GM18858 (cell line): ENCODE measurements at regions not wholly inside any gene's neighbourhood (a gene's known extent, or its start where the extent isn't known, plus 50 kb on each side); places are given as distances from the start of the nearest gene placed in this dataset.
A peak's percentile ranks its signal among the peaks of the same experiment; 100 is the strongest.

ENCODE experiments used
- ATAC-seq: cut with Tn5 transposase; IDR thresholded peaks from one replicate; pipeline ENCODE4 v1.9.1; 2021; ENCODE audit not compliant: unreplicated experiment

DNA sequence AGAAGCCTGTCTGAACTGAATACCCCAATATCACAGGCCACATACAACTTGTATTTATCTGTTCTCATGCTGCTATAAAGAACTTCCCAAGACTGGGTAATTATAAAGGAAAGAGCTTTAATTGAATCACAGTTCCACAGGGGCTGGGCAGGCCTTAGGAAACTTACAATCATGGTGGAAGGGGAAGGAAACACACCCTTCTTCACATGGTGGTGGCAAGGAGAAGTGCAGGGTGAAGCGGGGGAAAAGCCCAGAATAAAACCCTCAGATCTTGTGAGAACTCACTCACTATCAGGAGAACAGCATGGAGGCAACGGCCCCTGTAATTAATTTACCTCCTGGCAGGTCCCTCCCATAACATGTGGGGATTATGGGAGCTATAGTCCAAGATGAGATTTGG is 50.3 kb upstream of the FNDC1 start:
- ATAC-seq = no peak

DNA sequence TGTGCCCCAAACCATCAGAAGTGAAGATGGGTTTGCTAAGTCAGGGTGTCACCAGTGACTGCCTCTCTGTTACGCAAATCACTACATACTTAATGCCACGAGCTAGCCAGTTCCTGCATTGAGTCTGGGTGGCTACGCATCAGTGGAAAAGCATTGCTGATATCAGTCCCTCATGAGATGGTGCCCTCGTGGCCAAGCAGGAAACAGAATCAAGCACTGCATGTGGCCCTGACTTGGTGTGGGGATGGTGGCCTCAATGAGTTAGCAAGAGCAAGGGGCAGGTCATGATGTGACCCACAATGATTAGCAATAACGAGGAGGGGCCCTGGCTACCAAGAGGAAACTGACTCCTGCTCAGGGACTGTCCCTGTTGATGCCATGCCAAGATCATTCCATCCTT is 51.6 kb upstream of the FNDC1 start:
- ATAC-seq = no peak

DNA sequence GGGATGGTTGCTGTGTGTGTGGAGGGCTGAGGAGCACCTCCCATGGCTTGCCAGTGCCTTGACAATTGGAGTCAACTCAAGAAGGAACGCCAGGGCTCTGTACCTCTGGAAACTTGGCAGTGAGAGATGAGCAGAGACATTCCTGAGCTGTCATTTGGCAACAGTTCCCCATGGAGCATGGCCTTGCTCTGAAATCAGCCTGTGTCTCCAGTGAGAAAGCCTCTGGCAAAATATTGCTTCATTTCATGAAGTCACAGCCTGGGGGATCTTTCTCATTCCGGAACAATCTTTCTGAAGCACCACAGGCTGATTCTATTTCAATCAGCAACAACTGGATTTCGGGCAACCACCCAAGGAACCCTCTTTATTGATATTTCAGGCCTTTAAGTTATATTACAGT is 52.2 kb upstream of the FNDC1 start:
- no peak for ATAC-seq

DNA sequence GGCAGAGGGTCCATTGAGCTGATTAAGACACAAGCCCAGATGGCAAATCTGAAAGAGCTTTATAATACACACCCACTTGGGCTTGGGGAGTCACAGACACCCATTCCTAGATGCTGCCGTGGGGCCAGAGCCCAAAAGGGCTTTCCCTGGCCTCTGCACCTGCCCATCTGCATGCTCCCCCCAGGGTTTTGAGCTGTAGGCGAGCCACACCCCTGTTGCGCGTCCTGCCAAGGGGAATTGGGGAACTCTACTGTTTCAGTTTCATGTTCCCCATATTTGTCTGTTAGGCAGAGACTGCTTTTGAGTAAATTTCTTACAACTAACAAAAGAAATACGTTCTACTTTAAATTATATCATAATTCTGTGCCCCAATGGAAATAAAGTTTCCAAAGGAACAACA is 52.9 kb upstream of the FNDC1 start:
- ATAC-seq = peak; percentile 64

DNA sequence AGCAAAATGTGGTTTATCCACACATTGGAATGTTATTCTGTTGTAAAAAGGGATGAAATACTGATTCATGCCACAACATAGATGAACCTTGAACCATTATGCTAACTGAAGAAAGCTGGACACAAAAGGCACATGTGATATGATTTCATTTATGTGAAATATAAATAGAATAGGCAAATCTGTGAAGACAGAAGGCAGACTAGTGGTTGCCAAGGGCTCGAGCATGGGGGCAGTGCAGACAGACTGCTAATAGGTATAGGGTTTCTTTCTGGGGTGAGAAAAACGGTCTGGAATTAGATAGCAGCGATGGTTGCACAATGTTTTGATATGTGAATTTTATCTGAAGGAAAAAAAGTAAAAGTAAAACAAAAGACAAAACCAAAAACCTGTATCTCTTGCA is 54.6 kb upstream of the FNDC1 start:
- ATAC-seq = no peak

DNA sequence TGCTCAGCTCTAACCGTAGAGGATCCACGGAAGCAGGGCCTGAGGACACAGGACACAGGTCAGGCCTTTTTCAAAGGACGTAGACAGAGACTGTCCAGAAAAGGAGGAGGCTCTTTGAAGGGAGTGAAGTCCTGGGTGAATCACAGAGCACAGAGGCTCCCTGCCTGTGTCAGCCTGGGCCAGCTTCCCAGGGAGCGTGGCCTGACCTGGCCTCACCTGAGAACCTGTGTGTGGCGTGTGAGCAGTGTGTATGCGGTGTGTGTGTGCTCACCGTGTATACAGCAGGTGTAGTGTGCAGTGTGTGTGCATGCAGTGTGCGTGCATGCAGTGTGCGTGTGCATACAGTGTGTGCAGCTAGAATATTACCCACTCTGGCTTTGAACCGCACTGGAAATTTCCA is 56.0 kb upstream of the FNDC1 start:
- ATAC-seq = no peak

DNA sequence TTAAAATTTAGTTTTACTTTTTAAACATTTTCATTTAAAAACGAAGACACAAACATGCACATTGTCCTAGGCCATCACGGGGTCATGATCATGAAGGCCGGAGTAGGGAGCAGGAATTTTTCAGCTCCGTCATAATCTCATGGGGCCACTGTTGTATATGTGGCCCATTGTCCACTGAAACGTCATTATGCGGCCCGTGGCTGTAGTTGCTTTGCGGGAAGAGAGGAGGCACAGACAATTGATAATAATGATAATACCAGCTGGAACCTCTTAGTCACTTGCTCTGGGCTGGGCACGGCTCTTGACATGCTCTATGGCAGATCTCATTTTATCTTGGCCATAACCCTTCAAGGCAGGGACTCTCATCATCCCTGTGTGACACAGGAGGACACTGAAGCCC is 56.5 kb upstream of the FNDC1 start:
- ATAC-seq = no peak

DNA sequence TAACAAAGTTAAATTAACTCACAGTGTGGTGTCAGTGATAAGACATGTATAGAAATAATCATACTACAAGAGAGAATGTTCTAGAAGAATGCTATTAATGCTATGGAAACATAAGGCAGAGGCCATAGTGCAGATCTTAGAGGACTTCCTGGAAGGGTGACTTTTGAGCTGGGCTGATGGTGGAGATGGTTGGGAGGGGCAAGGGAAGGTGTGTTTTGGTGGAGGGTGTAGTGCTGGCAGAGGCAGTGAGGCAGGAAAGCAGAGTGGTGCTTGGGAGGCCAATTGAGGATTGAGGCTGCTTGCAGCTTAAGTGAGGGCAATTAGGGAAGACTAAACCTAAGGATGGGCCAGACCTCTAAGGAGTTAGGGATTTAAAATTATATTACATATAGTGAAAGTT is 58.5 kb upstream of the FNDC1 start:
- ATAC-seq = no peak

DNA sequence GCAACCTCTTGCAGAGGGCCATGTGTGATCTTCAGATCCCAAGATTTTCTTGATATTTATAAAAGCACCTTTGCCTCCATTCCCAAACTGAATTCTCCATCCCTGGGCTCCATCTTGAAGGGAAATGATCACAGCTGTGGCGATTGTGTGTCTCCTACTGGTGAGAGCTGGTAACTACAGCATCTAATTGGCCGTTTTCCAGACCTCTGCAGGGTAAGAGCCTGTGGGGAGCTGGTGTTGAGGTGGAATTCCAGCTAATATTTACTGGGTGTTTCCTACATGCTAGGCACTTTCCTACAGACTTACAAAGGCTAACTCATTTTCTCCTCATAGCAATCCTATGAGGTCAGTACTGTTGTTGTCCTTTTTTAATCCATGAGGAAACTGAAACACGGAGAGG is 59.2 kb upstream of the FNDC1 start:
- ATAC-seq = no peak

DNA sequence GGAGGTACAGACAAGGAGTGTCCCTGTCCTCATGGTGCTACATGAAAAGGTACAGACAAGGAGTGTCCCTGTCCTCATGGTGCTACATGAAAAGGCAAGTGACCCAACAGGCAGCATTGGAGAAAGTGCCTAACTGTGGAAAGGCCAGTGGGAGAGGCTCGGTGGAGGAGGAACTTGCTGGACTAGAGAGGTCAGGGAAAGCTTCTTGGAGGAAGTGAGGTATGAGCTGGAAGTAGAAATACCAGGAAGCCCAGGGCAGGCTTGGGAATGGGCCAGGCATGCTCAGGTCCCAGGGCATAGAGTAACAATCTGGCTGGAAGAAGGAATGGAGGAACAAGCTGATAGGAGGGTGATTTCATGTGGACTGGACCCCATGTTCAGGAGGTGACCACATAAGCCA is 59.8 kb upstream of the FNDC1 start:
- no peak for ATAC-seq

DNA sequence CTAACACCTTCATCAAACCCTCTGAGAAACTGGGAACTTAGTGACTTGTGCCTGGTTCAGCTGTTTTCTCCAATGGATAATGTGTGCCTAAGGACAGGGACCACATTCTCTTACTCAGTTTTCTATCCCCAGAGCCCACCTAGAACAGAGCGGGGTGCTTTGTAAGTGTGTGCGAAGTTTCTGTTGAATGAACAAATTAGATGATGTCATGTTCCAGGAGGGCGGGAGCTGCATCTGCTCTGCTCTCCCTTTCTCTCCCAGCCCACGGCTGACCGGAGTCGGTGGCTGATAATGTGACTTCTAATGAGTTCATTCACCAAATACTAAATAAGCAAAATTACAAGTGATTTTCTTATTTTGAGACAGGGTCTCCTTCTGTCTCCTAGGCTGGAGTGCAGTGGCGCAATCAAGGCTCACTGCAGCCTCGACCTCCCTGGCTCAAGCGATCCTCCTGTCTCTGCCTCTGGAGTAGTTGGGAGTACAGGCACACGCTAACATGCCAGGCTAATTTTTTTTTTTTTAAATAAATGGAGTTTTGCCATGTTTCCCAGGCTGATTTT is 60.7 kb upstream of the FNDC1 start:
- no peak for ATAC-seq

DNA sequence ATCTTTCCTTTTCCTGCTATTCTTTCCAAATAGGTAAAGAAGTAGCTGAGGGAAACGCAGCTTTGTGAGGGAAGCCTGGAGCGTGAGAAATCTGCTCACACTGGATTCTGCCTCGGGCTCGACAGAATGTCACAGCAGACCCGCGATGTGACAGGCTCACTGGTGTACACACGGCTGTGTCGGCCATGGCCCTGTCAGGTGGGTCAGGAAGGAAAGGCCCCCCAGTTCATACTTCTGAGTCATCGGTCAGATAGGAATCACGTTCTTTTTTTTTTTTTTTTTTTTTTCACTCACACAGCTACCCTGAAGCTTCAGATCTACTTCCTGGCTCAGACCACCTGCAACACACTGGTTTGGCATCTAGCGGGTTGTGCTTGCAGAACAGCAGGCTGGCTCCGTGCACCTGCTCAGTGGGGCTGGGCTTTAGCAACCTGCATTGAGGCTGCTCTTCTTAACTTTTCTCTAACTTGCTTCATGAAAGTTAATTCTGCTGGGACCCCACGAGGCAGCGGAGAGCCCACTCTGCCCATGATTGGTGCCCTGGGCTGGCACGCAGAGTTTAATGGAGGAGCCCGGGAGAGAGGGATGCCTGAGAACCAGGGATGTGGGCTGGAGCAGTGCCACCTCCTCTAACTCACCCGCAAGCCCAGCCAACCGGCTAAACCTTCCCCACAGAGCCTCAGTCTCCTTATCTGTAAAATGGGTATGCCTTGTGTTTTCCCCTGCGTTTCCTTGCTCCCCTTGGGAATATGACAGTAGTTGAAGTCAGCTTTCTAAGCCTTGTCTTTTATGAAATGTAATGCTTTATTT is 61.5 kb upstream of the FNDC1 start:
- no peak for ATAC-seq

DNA sequence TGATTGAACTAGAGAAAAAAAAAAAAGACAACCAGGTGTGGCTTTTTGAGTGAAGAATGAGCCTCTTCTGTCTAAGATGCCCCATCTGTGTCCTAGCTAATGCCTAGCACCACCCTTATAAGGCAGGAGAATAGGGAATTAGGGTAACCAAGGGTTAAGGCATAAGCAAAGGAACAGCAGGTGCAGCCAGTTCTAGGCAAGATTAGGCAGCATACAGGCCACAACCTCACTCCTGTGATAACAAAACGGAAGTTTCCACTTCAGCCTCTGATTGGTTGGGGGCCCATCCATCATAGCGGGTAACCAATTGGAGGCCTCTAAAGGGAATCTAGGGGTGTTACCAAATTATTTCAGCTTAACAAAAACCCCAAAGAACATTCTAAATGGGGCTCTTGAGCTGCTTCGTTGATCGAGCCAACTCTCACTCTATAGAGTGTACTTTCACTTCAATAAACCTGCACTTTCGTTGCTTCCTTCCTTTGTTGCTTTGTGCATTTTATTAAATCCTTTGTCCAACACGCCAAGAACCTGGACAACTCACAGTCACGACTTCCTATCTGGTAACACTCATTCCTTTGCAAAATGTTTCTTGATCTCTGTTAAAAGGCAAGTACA is 61.9 kb upstream of the TAGAP start:
- ATAC-seq = peak; percentile 77

DNA sequence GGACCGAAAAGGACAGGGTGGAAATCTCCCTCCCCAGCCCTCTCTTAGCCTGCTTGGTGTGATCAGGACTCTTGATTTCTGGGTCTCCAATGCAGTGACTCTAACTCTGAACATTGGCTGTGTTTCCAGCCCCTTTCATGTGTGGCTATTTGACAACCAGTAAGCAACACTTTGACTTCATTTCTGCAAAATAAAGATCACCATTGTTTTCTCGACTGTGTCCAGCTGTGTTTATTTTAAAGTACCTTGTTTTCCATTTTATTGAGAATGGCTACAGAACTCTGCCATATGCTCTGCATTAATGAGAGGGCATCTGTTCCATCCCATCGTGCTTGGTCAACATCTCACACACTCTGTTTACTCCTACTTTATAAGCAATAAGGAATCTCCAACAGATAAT is 60.9 kb upstream of the TAGAP start:
- ATAC-seq = no peak

DNA sequence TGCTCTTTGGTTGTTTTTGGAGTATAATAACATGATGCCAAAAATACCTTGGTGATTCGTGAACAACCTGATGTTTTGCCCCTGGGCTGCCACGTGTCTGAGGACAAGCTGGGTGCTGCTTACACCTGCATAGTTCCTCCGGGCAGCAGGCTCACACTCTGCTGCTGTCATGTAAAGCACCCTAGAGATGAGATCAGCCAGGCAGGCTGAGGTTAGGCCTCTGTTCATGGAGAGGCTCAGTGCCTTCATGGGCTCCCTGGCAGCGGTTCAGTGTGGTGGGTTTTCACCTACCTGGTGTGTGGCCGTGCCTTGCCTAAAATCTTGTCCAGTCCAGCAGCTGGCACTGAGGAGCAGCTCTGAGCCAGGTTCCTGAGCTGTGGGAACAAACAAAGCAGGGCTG is 60.1 kb upstream of the TAGAP start:
- ATAC-seq = no peak

DNA sequence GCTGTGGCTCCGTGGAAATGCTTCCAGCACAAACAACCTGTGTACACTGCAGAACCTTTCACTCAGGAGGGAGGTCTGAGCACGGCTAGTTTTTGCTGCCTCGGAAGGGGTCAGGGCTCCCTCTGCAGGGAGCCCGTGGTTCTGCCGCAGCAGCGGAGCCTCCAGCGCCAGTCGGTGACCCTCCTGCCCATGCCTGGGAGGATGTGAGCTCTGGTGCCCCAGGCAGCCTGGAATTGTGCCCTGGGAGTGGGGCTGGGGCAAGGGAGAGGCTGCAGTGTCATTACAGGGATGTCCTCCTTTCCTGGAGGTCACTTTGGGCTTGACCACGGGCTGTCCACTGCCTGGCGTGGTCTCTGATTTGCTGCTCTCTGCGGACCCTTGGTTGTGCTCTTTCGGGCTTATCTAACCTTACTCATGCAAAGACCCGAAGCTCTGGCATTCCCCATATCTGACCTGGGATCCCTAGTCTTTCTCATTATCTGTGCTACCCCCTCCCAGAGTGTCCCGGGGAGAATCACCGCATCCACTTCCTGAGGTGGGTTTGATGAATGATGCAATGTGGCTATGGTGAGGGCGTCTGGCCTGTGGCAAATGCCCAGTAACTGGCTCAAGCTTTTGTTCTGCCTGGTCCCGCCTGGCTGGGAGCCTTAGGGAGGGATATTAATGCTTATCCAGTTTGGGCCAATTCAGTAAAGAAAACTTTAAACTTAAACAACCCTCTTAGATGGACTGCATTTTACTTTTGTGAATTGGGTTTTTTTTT is 59.6 kb upstream of the TAGAP start:
- peak; percentile 46 for ATAC-seq

DNA sequence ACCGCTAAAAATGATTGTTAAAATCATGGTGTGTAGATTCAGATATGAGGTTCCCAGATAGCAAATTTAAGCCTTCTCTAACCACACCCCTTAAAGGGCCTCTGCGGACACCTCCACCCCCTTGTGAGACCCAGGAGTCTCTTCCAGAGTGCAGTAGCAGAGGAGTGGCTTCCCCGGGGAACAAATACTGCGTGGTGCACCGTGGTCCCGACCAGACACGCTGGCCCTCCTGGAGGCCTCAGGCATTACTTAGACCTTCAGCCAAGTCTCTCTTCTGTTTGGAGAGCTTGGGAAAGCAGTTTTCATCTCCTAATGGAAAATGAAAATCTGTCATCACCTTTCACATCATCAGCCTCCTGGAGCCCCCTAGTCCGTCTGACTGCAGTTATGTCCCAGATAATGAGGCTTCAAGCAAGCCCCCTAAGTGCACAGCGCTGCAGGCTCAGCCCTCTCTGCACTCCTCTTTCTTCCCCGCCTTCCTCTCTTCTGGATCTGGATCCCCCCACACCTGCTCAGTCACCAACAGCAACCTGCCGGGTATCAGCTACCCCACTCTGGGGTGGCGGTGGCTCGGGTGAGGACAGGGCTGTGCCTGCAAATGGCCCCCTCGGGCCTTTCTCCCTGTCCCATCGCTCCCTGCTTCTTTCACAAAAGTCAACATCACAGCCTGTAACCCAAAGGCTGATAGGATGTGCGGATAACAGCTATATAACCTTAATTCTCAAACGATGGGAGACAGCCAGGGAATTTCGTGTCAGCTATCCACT is 58.8 kb upstream of the TAGAP start:
- ATAC-seq = no peak

DNA sequence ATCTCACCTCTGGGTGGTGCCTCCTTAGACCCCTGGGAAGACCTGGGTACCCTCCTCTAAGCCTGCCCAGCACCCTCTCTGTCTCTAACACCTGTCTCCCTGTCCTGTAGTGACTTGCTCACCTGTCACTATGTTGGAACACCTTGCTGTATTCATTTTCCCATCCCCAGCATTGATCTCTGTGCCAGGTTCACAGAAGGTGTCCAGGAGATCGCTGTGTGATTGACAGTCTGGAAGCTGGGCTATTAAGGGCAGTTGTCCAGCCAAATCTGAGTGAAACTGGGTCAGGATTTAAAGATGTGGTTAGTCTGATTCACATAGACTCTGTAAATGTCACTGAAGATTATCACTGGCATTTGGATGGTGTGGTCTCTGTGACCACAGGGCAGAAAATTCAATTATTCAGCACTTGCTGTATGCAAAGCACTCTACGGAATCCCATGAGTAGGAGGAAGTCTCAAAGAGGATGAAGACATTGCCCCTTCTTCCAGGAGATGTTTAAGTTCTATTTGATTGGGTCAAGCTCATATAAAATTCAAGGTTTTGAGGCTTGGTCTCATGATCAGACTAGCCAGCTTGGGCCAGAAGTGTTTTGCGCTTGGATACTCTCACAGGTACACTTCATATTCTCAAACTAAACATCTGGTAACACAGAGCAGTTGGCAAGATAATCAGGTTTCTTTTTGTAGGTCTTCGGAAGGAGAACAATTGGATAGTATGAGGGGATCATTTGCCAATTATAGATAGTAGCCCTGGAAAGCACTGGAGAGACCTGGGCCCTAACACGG is 57.8 kb upstream of the TAGAP start:
- no peak for ATAC-seq

DNA sequence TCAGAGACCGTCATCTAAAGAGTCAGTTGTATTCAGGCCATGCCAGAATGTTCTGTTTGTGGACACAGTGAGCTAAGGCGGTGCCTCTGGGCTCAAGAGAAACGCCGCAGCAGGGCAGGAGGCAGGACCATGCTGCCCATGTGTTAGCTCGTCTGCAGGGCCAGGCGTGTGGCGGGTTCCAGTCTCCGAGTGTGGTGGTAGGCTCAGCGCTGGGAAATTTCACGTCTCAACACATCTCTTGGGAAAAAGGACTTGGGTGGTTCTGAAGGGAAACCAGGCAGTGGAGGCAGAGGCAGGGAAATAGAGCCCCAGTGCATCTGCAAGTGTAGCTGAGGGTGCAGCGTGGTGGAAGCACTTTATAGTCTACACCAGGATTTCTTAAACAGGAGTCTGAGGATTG is 56.9 kb upstream of the TAGAP start:
- no peak for ATAC-seq

DNA sequence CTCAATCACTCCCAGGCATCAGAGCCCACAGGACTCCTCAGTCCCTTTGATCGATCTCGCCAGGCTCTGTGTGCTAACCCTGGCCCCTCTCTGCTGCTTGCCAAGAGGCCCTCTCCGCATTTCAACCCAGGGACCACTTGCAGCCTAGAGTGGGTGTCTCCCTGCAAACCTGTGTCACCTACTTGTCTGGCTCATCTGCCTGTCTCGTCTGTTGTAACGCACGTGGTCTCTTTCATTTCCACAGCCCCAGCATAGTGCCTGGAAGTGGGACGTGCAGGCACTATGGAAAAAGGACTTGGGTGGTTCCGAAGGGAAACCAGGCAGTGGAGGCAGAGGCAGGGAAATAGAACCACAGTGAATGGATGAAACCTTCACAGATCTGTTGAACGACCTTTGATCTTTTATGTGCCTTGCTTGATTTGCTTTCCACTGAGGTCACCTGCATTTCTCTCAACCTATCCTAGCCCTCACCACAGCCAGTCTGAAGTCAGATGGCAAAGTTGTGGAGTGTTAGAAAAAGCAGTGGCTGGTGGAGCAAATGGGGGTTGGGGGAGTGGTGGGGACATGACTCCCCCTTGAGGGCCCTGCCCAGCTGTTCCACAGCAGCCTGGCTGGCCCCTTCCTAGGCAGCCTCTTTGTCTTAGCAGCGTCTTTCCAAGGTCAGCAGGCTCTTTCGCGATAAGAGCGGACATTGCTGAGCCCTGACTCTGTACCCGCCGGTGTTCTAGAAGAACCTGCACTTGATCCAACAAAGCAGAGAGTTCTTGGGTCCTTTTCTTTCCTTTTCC is 55.8 kb upstream of the TAGAP start:
- ATAC-seq = no peak
